DOHH2 (cell line): ENCODE measurements at regions not wholly inside any gene's neighbourhood (a gene's known extent, or its start where the extent isn't known, plus 50 kb on each side); places are given as distances from the start of the nearest gene placed in this dataset.

Experiments used
- H3F3A ChIP-seq: fragments of 200-600 bp; sonication (generic), shearing (Covaris generic); 2 replicates; pipeline ENCODE4 v1.6.0; 2016; ENCODE audit warnings: antibody characterized with exemption, mild to moderate bottlenecking; ENCODE audit not compliant: control insufficient read depth, insufficient read depth
- H3K27ac ChIP-seq: fragments of 200-600 bp; sonication (generic); 2 replicates; pipeline ENCODE4 v1.5.1; 2014; ENCODE audit warnings: low read depth, mild to moderate bottlenecking, low read length, moderate library complexity
- H3K27me3 ChIP-seq: fragments of 200-600 bp; sonication (generic); 2 replicates; pipeline ENCODE4 v1.6.1; 2014; ENCODE audit warnings: mild to moderate bottlenecking, low read length, mixed read lengths; ENCODE audit not compliant: control insufficient read depth
- H3K36me3 ChIP-seq: fragments of 200-600 bp; sonication (generic); 2 replicates; pipeline ENCODE4 v1.6.1; 2014; ENCODE audit warnings: mild to moderate bottlenecking, low read length, moderate library complexity, mixed read lengths; ENCODE audit not compliant: control insufficient read depth
- H3K4me1 ChIP-seq: fragments of 200-600 bp; sonication (generic); 2 replicates; pipeline ENCODE4 v1.6.1; 2014; ENCODE audit warnings: mild to moderate bottlenecking, low read length, mixed read lengths; ENCODE audit not compliant: control insufficient read depth
- H3K4me2 ChIP-seq: fragments of 200-600 bp; sonication (generic); 2 replicates; pipeline ENCODE4 v1.6.0; 2014; ENCODE audit warnings: mild to moderate bottlenecking, low read length, moderate library complexity
- H3K4me3 ChIP-seq: fragments of 200-600 bp; sonication (generic); 2 replicates; pipeline ENCODE4 v1.5.1; 2014; ENCODE audit warnings: mild to moderate bottlenecking, low read length, mixed read lengths
- H3K79me2 ChIP-seq: fragments of 200-600 bp; sonication (generic); 2 replicates; pipeline ENCODE4 v1.6.1; 2014; ENCODE audit warnings: mild to moderate bottlenecking, low read length, mixed read lengths; ENCODE audit not compliant: control insufficient read depth
- H3K9me2 ChIP-seq: fragments of 200-600 bp; sonication (generic); replicated peaks from 2 replicates; pipeline ENCODE4 v1.6.1; 2014; ENCODE audit warnings: mild to moderate bottlenecking, low read length, mixed read lengths; ENCODE audit not compliant: control insufficient read depth
- H3K9me3 ChIP-seq: fragments of 200-600 bp; sonication (generic); 2 replicates; pipeline ENCODE4 v1.6.1; 2014; ENCODE audit warnings: antibody characterized with exemption, low read length, mixed read lengths; ENCODE audit not compliant: control insufficient read depth, insufficient read depth
- H4K20me1 ChIP-seq: fragments of 200-600 bp; sonication (generic); 2 replicates; pipeline ENCODE4 v1.6.0; 2014; ENCODE audit warnings: low read depth, mild to moderate bottlenecking, antibody characterized with exemption, low read length, moderate library complexity; ENCODE audit not compliant: control insufficient read depth, insufficient read depth
- EZH2phosphoT487 ChIP-seq: fragments of 200-600 bp; sonication (generic); IDR thresholded peaks from 2 replicates; pipeline ENCODE4 v1.6.1; 2017; ENCODE audit warnings: borderline replicate concordance, mild to moderate bottlenecking, antibody characterized with exemption, low read length, moderate library complexity, mixed read lengths
- TF ChIP-seq, protein P1 (sequence below): fragments of 200-600 bp; sonication (generic); IDR thresholded peaks from one replicate; pipeline ENCODE4 v1.5.1; 2014; ENCODE audit warnings: antibody characterized with exemption, mild to moderate bottlenecking, low read depth, low read length; ENCODE audit not compliant: poor library complexity, severe bottlenecking

DNA sequence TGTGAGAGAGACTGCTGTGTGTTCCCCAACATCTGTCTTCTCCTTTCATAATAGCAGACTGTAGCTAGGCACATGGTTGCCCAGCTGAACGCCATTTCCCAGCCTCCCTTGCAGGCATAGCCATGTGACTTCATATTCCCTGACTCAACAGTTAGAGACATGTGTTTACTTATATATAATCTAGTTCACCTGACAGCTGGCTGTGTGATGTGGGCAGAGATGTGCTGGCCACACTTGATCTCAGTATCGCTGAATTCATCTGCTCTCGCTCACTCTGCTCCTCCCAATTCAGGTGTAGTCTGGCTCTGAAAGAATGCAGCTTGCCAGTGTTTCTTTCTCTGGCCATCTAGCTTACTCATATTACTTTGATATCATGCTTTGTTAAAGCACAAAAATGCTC, 52.3 kb upstream of the SEC11C start:
- Histone ChIP-seq H3K4me3 (no peak overlapping the region), H3K79me2 (no peaks in the 10 kb centered on the region), H3K4me1 (peaks cover 6% of the 10 kb centered on the region), H3K27me3 (peaks cover 17% of the 10 kb centered on the region), H3F3A (no peaks in the 10 kb centered on the region), H3K4me2 (no peak overlapping the region), H4K20me1 (no peaks in the 10 kb centered on the region), H3K9me3 (no peaks in the 10 kb centered on the region), H3K36me3 (no peaks in the 10 kb centered on the region), H3K9me2 (no peaks in the 10 kb centered on the region), H3K27ac (no peak overlapping the region)
- TF ChIP-seq, protein P1, sequence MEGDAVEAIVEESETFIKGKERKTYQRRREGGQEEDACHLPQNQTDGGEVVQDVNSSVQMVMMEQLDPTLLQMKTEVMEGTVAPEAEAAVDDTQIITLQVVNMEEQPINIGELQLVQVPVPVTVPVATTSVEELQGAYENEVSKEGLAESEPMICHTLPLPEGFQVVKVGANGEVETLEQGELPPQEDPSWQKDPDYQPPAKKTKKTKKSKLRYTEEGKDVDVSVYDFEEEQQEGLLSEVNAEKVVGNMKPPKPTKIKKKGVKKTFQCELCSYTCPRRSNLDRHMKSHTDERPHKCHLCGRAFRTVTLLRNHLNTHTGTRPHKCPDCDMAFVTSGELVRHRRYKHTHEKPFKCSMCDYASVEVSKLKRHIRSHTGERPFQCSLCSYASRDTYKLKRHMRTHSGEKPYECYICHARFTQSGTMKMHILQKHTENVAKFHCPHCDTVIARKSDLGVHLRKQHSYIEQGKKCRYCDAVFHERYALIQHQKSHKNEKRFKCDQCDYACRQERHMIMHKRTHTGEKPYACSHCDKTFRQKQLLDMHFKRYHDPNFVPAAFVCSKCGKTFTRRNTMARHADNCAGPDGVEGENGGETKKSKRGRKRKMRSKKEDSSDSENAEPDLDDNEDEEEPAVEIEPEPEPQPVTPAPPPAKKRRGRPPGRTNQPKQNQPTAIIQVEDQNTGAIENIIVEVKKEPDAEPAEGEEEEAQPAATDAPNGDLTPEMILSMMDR = no peak
- TF ChIP-seq EZH2phosphoT487 = no peak
